Liver (tissue), 7 donors: ENCODE measurements at regions not wholly inside any gene's neighbourhood (a gene's known extent, or its start where the extent isn't known, plus 50 kb on each side); places are given as distances from the start of the nearest gene placed in this dataset.

Experiments
- DNase-seq: peaks from one replicate; pipeline ENCODE4 v3.0.0-alpha.2; 2017; ENCODE audit warnings: low spot score
- H3K27ac ChIP-seq, 2 donors: one replicate each; pipeline ENCODE4 v1.7.0; 2013; ENCODE audit warnings: inconsistent platforms in 2 of 2, low read length in 2 of 2, control low read depth in 1 of 2, low read depth in 1 of 2, mild to moderate bottlenecking in 1 of 2
- H3K27me3 ChIP-seq, 4 donors: one replicate each; pipeline versions ENCODE4 v1.6.1 to v1.7.0; 2013; ENCODE audit warnings: low read length in 3 of 4, inconsistent platforms in 1 of 4, mild to moderate bottlenecking in 1 of 4, moderate library complexity in 1 of 4; ENCODE audit not compliant: control insufficient read depth in 4 of 4, insufficient read depth in 4 of 4
- H3K36me3 ChIP-seq, 4 donors: one replicate each; pipeline versions ENCODE4 v1.6.1 to v1.7.0; 2013; ENCODE audit warnings: low read length in 3 of 4, mild to moderate bottlenecking in 3 of 4, low read depth in 1 of 4, moderate library complexity in 1 of 4; ENCODE audit not compliant: control insufficient read depth in 4 of 4, insufficient read depth in 3 of 4
- H3K4me1 ChIP-seq, 4 donors: one replicate each; pipeline versions ENCODE4 v1.6.1 to v1.7.0; 2013; ENCODE audit warnings: low read length in 3 of 4, mild to moderate bottlenecking in 3 of 4, moderate library complexity in 1 of 4; ENCODE audit not compliant: control insufficient read depth in 4 of 4, insufficient read depth in 4 of 4
- H3K4me3 ChIP-seq, 3 donors: one replicate each; pipeline versions ENCODE4 v1.6.1 to v1.7.0; 2013; ENCODE audit warnings: low read length in 3 of 3, control low read depth in 1 of 3, low read depth in 1 of 3, mild to moderate bottlenecking in 1 of 3
- H3K9ac ChIP-seq, 2 donors: one replicate each; pipeline ENCODE4 v1.7.0; 2013; ENCODE audit warnings: low read length in 2 of 2, mild to moderate bottlenecking in 2 of 2, moderate library complexity in 2 of 2, control low read depth in 1 of 2, low read depth in 1 of 2
- H3K9me3 ChIP-seq, 4 donors: one replicate each; pipeline versions ENCODE4 v1.6.1 to v1.7.0; 2013; ENCODE audit warnings: low read length in 3 of 4; ENCODE audit not compliant: control insufficient read depth in 4 of 4
- ATF3 ChIP-seq: IDR thresholded peaks from 2 replicates; pipeline ENCODE4 v1.6.1; 2016; ENCODE audit warnings: antibody characterized with exemption
- EGR1 ChIP-seq, 2 donors: IDR thresholded peaks; 2 replicates each; pipeline ENCODE4 v1.6.1; 2016 to 2018; ENCODE audit warnings: antibody characterized with exemption in 2 of 2, low read depth in 2 of 2
- FOXA2 ChIP-seq: IDR thresholded peaks from 2 replicates; pipeline ENCODE4 v1.6.1; 2016; ENCODE audit warnings: antibody characterized with exemption
- GABPA ChIP-seq, 2 donors: IDR thresholded peaks in 1 of 2; conservative IDR thresholded peaks in 1 of 2; 2 replicates each; pipeline ENCODE4 v1.6.1; 2016; ENCODE audit warnings: antibody characterized with exemption in 2 of 2, mild to moderate bottlenecking in 1 of 2, moderate library complexity in 1 of 2
- HNF4A ChIP-seq, 2 donors: conservative IDR thresholded peaks; 2 replicates each; pipeline ENCODE4 v1.6.1; 2016; ENCODE audit warnings: antibody characterized with exemption in 2 of 2, mild to moderate bottlenecking in 2 of 2
- HNF4G ChIP-seq: IDR thresholded peaks from 2 replicates; pipeline ENCODE4 v1.6.1; 2016; ENCODE audit warnings: antibody characterized with exemption
- JUND ChIP-seq, 2 donors: IDR thresholded peaks; 2 replicates each; pipeline ENCODE4 v1.6.1; 2016; ENCODE audit warnings: antibody characterized with exemption in 2 of 2
- MAX ChIP-seq: IDR thresholded peaks from 2 replicates; pipeline ENCODE4 v1.6.1; 2016; ENCODE audit warnings: antibody characterized with exemption
- RXRA ChIP-seq, 2 donors: IDR thresholded peaks; 2 replicates each; pipeline ENCODE4 v1.6.1; 2017 to 2018; ENCODE audit warnings: antibody characterized with exemption in 2 of 2, mild to moderate bottlenecking in 1 of 2
- SP1 ChIP-seq: IDR thresholded peaks from 2 replicates; pipeline ENCODE4 v1.6.1; 2018; ENCODE audit warnings: antibody characterized with exemption, mild to moderate bottlenecking
- TAF1 ChIP-seq: conservative IDR thresholded peaks from 2 replicates; pipeline ENCODE4 v1.6.1; 2016; ENCODE audit warnings: antibody characterized with exemption, mild to moderate bottlenecking
- YY1 ChIP-seq: IDR thresholded peaks from 2 replicates; pipeline ENCODE4 v1.6.1; 2016; ENCODE audit warnings: antibody characterized with exemption, mild to moderate bottlenecking
- ZBTB33 ChIP-seq: IDR thresholded peaks from 2 replicates; pipeline ENCODE4 v1.6.1; 2016; ENCODE audit warnings: antibody characterized with exemption
- WGBS: extraction: QIAGEN DNeasy Blood & Tissue Kit; methylation state at CpG from one replicate; pipeline ENCODE4 v1.1.7; 2013; 5-methylcytosine and 5-hydroxymethylcytosine counted together
- TF ChIP-seq, protein P1 (sequence below): IDR thresholded peaks from 2 replicates; pipeline ENCODE4 v1.6.1; 2016; ENCODE audit warnings: antibody characterized with exemption, mild to moderate bottlenecking
- donor health status: healthy.
- donor health status: healthy.
- donor health status: healthy.
- donor health status: healthy.

GRCh38 chr21:35775778-35776544 is 284.4 kb downstream of the SETD4 start:
- whole genome bisulfite sequencing = 84% methylated on average over 7 of the region's 7 CpGs
- Histone ChIP-seq H3K9ac (no peak overlapping the region), H3K4me3 (no peak overlapping the region), H3K27ac (no peak overlapping the region), H3K36me3 (no peaks in the 10 kb centered on the region), H3K27me3 (peaks cover 0 to 2% (median 0%) of the 10 kb centered on the region in 4 donors), H3K9me3 (no peaks in the 10 kb centered on the region), H3K4me1 (peaks cover 0 to 3% (median under 1%) of the 10 kb centered on the region in 4 donors)
- TF ChIP-seq, protein P1, sequence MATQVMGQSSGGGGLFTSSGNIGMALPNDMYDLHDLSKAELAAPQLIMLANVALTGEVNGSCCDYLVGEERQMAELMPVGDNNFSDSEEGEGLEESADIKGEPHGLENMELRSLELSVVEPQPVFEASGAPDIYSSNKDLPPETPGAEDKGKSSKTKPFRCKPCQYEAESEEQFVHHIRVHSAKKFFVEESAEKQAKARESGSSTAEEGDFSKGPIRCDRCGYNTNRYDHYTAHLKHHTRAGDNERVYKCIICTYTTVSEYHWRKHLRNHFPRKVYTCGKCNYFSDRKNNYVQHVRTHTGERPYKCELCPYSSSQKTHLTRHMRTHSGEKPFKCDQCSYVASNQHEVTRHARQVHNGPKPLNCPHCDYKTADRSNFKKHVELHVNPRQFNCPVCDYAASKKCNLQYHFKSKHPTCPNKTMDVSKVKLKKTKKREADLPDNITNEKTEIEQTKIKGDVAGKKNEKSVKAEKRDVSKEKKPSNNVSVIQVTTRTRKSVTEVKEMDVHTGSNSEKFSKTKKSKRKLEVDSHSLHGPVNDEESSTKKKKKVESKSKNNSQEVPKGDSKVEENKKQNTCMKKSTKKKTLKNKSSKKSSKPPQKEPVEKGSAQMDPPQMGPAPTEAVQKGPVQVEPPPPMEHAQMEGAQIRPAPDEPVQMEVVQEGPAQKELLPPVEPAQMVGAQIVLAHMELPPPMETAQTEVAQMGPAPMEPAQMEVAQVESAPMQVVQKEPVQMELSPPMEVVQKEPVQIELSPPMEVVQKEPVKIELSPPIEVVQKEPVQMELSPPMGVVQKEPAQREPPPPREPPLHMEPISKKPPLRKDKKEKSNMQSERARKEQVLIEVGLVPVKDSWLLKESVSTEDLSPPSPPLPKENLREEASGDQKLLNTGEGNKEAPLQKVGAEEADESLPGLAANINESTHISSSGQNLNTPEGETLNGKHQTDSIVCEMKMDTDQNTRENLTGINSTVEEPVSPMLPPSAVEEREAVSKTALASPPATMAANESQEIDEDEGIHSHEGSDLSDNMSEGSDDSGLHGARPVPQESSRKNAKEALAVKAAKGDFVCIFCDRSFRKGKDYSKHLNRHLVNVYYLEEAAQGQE = no peak
- DNase-seq = no peak

GRCh38 chr21:35770101-35770945 is 290.0 kb downstream of the SETD4 start:
- Histone ChIP-seq H3K36me3 (no peaks in the 10 kb centered on the region), H3K9ac (no peak overlapping the region), H3K27ac (no peak overlapping the region), H3K4me3 (no peak overlapping the region), H3K27me3 (peaks cover 0 to 2% (median 0%) of the 10 kb centered on the region in 4 donors), H3K4me1 (no peaks in the 10 kb centered on the region), H3K9me3 (no peaks in the 10 kb centered on the region)
- 69% methylated on average over 4 of the region's 4 CpGs for WGBS
- TF ChIP-seq RXRA (IDR thresholded peaks at IDR 0.05) = peak; percentile 22 to 75
- no peak for TF ChIP-seq JUND (IDR thresholded peaks at IDR 0.05)
- peak in 1 of 2 donors; percentile 14 for TF ChIP-seq HNF4A (conservative IDR thresholded peaks at IDR 0.05)
- no peak for DNase-seq

DNA sequence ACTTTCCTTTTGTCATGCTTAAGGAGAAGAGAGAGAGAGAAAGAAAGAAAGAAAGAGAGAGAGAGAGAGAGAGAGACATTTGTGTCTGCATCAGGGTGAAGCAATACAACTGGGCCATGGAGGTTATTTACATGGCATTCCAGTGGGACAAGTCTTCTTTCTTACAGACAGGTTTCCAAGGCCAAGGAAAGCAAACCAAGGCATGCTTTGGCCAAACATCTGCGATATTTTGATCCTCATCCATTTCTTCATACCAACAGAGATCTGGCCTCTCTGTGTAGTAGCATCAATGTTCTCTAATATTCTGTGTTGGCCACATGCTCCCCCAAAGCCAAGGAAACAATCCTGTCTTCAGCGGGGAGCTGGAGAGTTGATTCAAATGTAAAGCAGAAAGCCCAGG is 292.1 kb downstream of the SETD4 start:
- Histone ChIP-seq H3K27me3 (peaks cover 0 to 4% (median under 1%) of the 10 kb centered on the region in 4 donors), H3K9ac (no peak overlapping the region), H3K36me3 (no peaks in the 10 kb centered on the region), H3K27ac (no peak overlapping the region), H3K9me3 (no peaks in the 10 kb centered on the region), H3K4me1 (no peaks in the 10 kb centered on the region), H3K4me3 (no peak overlapping the region)
- 82% methylated on average over 2 of the region's 2 CpGs for WGBS
- TF ChIP-seq ZBTB33 (no peak), HNF4A (conservative IDR thresholded peaks at IDR 0.05) (no peak), TAF1 (no peak), YY1 (no peak), GABPA (IDR thresholded peaks at IDR 0.05 in 1 of 2, conservative IDR thresholded peaks at IDR 0.05 in 1 of 2) (no peak), SP1 (no peak), JUND (IDR thresholded peaks at IDR 0.05) (no peak), EGR1 (IDR thresholded peaks at IDR 0.05; ENCODE audit: low read depth in 2 of 2) (no peak), ATF3 (no peak), HNF4G (no peak), MAX (no peak), FOXA2 (no peak)
- TF ChIP-seq, protein P1 = no peak
- DNase-seq = no peak
